GM18861 (cell line): ENCODE measurements at regions not wholly inside any gene's neighbourhood (a gene's known extent, or its start where the extent isn't known, plus 50 kb on each side); places are given as distances from the start of the nearest gene placed in this dataset.

Experiments
- ATAC-seq: cut with Tn5 transposase; IDR thresholded peaks from one replicate; pipeline ENCODE4 v1.9.1; 2021; ENCODE audit not compliant: unreplicated experiment

GRCh38 chr17:77585142-77585860 lies 373.2 kb upstream of the TNRC6C start:
- no peak for ATAC-seq

DNA sequence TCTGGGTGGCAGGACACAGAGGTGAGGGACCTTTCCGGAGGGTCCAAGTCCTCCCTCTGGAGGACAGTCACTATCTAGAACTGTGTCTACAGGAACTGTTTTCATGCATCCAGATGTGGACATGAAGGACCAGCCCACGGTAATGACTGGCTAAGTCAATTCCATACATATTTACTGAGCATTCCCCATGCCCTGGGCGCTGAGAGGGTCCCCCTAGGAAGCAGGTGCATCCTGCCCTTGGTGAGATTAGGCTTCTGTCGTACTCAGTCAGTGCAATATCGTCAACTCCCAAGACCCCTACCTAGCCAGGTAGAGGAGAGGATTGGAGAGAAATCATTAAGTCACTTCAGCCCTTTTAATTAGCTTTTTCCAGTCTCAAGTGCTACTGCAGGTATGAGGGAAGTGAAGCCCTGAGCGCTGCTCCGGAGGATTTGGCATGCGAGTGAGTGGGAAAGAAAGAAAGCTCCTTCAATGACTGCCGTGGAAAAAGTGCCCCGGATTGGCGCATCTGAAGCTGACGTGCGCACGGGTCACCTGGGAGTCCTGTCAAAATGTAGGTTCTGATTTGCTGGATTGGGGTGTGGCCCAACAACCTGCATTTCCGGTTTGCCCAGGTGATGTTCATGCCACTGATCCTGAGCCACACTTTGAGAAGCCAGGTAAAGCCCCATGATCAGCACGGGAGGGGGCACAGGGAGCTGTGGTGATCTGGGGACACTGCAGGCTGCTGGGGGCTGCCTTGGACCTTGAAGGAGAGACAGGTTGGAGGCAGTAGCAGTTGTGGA lies 367.4 kb upstream of the TNRC6C start:
- no peak for ATAC-seq

DNA sequence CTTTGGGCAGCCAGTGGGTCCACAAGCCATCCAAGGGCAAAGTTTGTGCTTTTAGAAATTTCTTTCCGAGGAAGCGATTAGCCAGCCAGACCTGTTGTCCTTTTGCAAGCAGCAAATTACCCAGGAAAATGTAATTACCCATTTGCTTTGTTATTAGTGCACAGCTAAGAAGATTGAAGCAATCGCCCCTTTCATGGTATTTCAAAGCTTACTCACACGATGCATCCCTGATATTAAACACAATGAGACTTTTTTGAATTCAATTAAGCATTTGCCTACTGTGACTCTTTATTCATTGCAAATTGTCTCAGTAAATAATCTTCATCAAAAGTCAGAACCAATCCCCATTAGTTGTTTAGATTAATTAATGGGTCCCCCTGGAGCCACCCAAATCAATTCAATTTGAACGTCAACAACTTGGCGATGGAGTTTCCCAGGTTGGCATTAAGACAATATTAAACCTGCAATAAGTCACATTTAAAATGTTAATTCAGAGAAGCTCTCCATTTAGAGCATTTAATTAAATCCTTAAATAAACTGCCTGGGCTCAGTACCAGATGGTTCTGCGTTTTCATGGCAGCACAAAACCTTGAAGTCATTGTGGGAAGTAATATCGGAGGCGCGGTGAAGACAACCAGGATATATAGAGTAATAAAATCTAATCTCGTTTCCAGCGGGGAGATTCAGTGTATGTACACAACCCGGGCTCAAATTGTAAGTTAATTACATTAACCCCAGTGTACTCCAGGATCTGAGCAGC lies 366.2 kb upstream of the TNRC6C start:
- no peak for ATAC-seq

- no peak for ATAC-seq
Measured at GRCh38 chr17:77593081-77593480, 365.4 kb upstream of the TNRC6C start.

GRCh38 chr17:77594416-77595209 lies 363.9 kb upstream of the TNRC6C start:
- ATAC-seq, result no peak

GRCh38 chr17:77596491-77597417 lies 361.7 kb upstream of the TNRC6C start:
- no peak for ATAC-seq

GRCh38 chr17:77597418-77598240 lies 360.9 kb upstream of the TNRC6C start:
- ATAC-seq, result no peak

GRCh38 chr17:77598241-77598620 lies 360.3 kb upstream of the TNRC6C start:
- no peak for ATAC-seq

- no peak for ATAC-seq
Measured at GRCh38 chr17:77599699-77600098, 358.8 kb upstream of the TNRC6C start.

GRCh38 chr17:77600346-77600745 lies 358.2 kb upstream of the TNRC6C start:
- ATAC-seq, result no peak

DNA sequence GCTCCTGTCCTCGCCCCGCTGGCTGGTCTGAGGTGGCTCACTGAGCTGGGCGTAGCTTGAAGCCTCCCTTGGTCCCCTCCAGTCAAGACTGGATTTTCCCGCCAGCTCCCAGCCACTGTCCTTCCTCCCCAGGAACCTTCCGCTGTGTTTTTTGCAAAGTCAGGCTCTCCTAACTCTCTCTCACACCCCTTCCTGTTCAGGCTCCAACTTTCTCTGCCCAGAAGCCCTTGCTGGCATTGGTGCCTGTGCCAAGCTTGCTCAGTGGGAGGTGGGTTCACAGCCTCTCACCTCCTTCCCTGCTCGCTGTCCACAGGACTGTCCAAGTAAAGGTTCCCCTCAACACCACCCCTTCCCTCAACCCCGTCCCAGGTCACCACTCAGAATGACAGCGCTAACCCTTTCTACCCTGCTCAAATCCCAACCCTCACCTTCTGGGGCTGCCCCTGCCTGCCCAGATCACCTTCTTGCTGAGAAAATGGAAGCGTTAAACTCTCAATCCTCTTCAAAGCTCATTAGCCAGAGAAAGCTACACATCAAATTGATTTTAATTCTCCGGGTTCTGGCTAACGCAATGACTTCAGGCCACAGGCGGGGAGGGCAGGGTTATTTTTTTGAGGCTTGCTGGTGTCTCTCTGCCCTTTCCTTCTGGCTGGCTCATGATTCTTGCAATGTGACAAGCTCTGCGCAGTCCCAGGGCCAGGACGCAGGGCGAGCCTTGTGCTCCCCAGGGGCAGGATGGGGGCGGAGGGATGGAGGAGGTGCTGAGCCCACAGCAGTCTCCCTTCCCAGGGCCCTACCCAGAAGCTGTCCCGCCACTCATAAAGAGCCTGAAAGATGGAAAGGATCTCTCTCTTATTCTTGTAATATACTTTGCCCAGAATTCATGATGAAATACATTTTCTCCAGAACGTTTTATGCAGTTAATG lies 357.2 kb upstream of the TNRC6C start:
- no peak for ATAC-seq

DNA sequence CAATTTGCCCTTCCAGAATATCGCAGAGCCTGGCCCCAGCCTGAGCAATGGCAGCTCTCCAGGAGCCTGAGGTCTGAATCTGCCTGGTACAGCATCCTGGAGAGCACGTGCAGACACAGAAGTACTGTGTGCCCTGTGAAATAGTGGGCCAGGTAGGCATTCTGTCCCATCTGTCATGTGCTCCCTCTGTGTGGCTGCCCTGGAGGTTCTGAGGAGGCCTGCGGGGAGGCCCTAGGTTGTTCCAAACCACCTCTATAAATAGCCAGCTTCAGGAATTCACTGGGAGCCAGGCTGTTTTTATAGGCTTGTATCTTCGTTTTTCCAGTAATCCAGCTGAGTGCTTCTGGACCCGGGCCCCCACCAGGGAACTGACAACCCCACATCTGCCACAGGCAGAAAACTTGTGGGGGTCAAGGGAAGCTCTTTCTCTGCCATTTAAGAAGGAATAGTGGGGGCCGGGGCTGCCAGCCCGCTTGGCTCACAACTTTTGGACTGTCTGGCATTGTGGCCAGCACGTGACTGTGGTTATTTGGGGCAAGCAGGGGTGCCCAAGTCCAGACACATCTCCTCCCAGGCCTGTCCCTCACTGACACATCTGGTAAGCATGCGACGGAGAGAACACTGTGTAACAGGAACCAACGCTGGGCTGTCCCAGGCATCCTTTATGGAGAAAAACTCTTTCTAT lies 356.3 kb upstream of the TNRC6C start:
- ATAC-seq, result no peak

- no peak for ATAC-seq
Measured at GRCh38 chr17:77602883-77603640, 355.4 kb upstream of the TNRC6C start.

GRCh38 chr17:77604301-77604972 lies 354.1 kb upstream of the TNRC6C start:
- ATAC-seq, result no peak

GRCh38 chr17:77604973-77605313 lies 353.6 kb upstream of the TNRC6C start:
- ATAC-seq, result no peak

DNA sequence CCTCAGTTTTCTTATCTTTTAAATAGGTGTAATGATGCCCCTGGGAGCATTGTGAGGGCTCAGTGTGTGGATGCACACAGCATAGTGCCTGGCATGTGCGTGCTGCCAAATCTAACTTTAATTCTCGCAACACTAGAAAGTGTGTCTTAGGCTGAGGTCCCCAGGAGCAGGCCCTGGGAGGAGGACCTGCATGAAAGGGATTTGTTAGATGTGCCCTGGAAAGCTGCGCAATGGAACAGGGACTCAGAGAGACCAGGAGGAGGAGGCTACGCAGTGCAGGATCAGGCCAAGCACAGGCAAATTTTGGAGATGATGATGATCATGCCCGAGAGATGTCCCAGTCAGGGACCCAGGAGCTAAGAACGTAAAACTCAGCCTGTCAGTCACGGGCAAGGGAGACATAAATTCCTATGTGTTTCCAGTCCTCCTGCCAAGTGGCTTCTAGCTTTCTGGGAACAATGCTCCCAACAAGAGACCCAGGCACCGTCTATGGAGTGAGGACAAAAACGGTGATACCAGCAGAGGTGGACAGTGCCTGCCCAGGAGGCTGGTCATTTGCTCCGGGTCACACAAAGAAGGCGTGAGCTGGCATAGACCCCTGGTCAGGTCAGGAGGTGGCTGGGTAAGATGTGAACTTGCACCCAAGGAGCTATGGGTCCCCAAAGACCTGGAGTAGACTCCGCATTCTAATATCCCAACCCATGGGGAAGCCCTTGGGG lies 352.2 kb upstream of the TNRC6C start:
- no peak for ATAC-seq
